Left ventricle myocardium inferior (tissue), 1 donor: ENCODE measurements at regions not wholly inside any gene's neighbourhood (a gene's known extent, or its start where the extent isn't known, plus 50 kb on each side); places are given as distances from the start of the nearest gene placed in this dataset.

Source experiments
- DNase-seq: peaks from one replicate; pipeline ENCODE4 v3.0.0-alpha.2; 2020
- H3K27ac ChIP-seq: fragments of 200-600 bp; replicated peaks from 2 replicates; pipeline ENCODE4 v1.8.0; 2021
- H3K27me3 ChIP-seq: fragments of 200-600 bp; 2 replicates; pipeline ENCODE4 v1.8.0; 2021; ENCODE audit warnings: low read depth
- H3K36me3 ChIP-seq: fragments of 200-600 bp; 2 replicates; pipeline ENCODE4 v1.8.0; 2021
- H3K4me1 ChIP-seq: fragments of 200-600 bp; 2 replicates; pipeline ENCODE4 v1.8.0; 2021
- H3K4me3 ChIP-seq: fragments of 200-600 bp; 2 replicates; pipeline ENCODE4 v1.8.0; 2021; ENCODE audit warnings: mild to moderate bottlenecking, moderate library complexity
- H3K9me3 ChIP-seq: fragments of 200-600 bp; replicated peaks from 2 replicates; pipeline ENCODE4 v1.8.0; 2021
- CTCF ChIP-seq: fragments of 200-600 bp; IDR thresholded peaks from 2 replicates; pipeline ENCODE4 v1.8.0; 2021; ENCODE audit warnings: antibody characterized with exemption, mild to moderate bottlenecking, borderline replicate concordance
- intact Hi-C: fragments of 100-400 bp; cut with micrococcal nuclease; formaldehyde crosslinking; loops from one replicate; pipeline ENCODE4 v1.11.0; 2022
- donor health status: DM: no; HTN: yes; CAD: no; lungs with severe emphysema.

GRCh38 chr3:56942523-56942922 is 117.9 kb upstream of the SPATA12 start:
- Histone ChIP-seq H3K27ac (no peak overlapping the region), H3K4me3 (no peak overlapping the region), H3K9me3 (peaks cover 22% of the 10 kb centered on the region), H3K27me3 (no peaks in the 10 kb centered on the region), H3K4me1 (no peaks in the 10 kb centered on the region), H3K36me3 (no peaks in the 10 kb centered on the region)
- no peak for DNase-seq
- intact Hi-C loops: no loop called here
- TF ChIP-seq CTCF: no peak

GRCh38 chr3:56940976-56941375 is 119.5 kb upstream of the SPATA12 start:
- Histone ChIP-seq H3K4me3 (no peak overlapping the region), H3K27ac (no peak overlapping the region), H3K36me3 (no peaks in the 10 kb centered on the region), H3K4me1 (no peaks in the 10 kb centered on the region), H3K9me3 (peaks cover 11% of the 10 kb centered on the region), H3K27me3 (no peaks in the 10 kb centered on the region)
- no peak for TF ChIP-seq CTCF
- intact Hi-C loops: no loop called here
- no peak for DNase-seq

- no peaks in the 10 kb centered on the region for H3K36me3 ChIP-seq
- H3K27me3 ChIP-seq: no peaks in the 10 kb centered on the region
Observed at GRCh38 chr3:56940321-56940720, 120.1 kb upstream of the SPATA12 start.

GRCh38 chr3:56939834-56940233 is 120.6 kb upstream of the SPATA12 start:
- no peaks in the 10 kb centered on the region for H3K27me3 ChIP-seq
- TF ChIP-seq CTCF: no peak
- intact Hi-C loops: no loop called here

More at GRCh38 chr3:56940321-56940720, 120.1 kb upstream of the SPATA12 start:
- Histone ChIP-seq H3K27ac (no peak overlapping the region), H3K4me3 (no peak overlapping the region), H3K4me1 (no peaks in the 10 kb centered on the region), H3K9me3 (peaks cover 5% of the 10 kb centered on the region)
- intact Hi-C loops: no loop called here
- DNase-seq: no peak
- no peak for TF ChIP-seq CTCF

GRCh38 chr3:56938530-56938929 is 121.9 kb upstream of the SPATA12 start:
- intact Hi-C loops: no loop called here
- no peaks in the 10 kb centered on the region for H3K36me3 ChIP-seq
- H3K4me1 ChIP-seq: no peaks in the 10 kb centered on the region
- peaks cover 6% of the 10 kb centered on the region for H3K9me3 ChIP-seq
- no peak overlapping the region for H3K27ac ChIP-seq
- no peaks in the 10 kb centered on the region for H3K27me3 ChIP-seq
- no peak for TF ChIP-seq CTCF
- no peak for DNase-seq
- H3K4me3 ChIP-seq: no peak overlapping the region

More at GRCh38 chr3:56939834-56940233, 120.6 kb upstream of the SPATA12 start:
- DNase-seq: no peak
- no peak overlapping the region for H3K4me3 ChIP-seq
- H3K36me3 ChIP-seq: no peaks in the 10 kb centered on the region
- H3K9me3 ChIP-seq: no peaks in the 10 kb centered on the region
- H3K4me1 ChIP-seq: no peaks in the 10 kb centered on the region
- H3K27ac ChIP-seq: no peak overlapping the region

GRCh38 chr3:56937580-56937979 is 122.9 kb upstream of the SPATA12 start:
- no peak for DNase-seq
- intact Hi-C loops: no loop called here
- H3K9me3 ChIP-seq: peaks cover 6% of the 10 kb centered on the region
- H3K36me3 ChIP-seq: no peaks in the 10 kb centered on the region
- H3K27me3 ChIP-seq: no peaks in the 10 kb centered on the region
- no peaks in the 10 kb centered on the region for H3K4me1 ChIP-seq
- H3K27ac ChIP-seq: no peak overlapping the region
- H3K4me3 ChIP-seq: no peak overlapping the region
- no peak for TF ChIP-seq CTCF
